NCI-H2107 treated with DMSO at 0.1 percent for 48 hours (cell line): ENCODE measurements at regions not wholly inside any gene's neighbourhood (a gene's known extent, or its start where the extent isn't known, plus 50 kb on each side); places are given as distances from the start of the nearest gene placed in this dataset.
"Not testable (repeated sequence)": the region's sequence is repeated elsewhere in the genome, so short reads cannot be mapped to it uniquely, and the experiment has no call there.

Experiments
- DNase-seq: peaks from one replicate; lab custom pipeline; 2025; ENCODE audit not compliant: unreplicated experiment; lab: John Stamatoyannopoulos, UW

DNA sequence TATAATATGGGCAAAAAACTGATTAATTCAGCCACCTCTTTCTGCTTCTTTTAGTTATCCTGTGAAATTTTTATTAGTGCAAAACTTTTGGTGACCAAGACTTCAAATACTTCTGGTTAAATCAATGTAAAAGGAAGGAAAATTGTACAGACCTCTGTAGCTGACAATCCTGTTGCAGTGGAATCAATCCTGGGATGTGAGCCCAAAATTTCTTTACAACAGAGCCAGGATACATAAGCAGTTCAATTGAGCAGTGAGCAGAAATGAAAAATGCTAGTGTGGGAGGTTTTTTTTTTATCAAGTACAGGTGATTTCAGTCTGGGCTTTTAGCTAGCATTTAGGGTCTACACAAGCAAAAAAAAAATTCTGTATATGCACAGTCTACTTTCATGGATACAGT lies 398.0 kb downstream of the OTOL1 start:
- DNase-seq, result no peak

DNA sequence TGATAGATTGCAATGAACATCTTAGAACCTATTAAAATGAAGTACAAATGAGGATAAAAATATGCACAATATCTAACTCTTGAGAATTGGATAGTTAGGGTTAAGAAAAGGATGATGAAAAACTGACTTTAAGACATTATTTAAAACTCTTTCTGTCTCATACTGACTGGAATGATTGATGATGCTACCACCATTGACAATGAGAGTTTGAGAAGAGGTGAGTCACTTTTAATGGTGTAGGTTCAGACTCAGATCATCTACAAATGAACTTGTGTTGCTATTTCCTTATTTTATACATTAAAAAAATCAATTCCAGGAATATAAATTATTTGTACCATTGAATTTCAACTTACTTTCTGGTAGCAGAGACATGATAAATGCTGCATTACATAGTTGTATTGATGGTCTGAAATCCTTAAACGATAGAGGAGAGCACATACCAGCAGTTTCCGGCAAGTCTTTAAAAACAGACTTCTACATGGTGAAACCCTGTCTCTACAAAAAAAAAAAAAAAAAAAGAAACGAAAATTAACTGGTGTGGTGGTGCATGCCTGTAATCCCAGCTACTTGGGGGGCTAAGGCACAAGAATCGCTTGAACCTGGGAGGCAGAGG lies 409.0 kb downstream of the OTOL1 start:
- DNase-seq, result no peak

DNA sequence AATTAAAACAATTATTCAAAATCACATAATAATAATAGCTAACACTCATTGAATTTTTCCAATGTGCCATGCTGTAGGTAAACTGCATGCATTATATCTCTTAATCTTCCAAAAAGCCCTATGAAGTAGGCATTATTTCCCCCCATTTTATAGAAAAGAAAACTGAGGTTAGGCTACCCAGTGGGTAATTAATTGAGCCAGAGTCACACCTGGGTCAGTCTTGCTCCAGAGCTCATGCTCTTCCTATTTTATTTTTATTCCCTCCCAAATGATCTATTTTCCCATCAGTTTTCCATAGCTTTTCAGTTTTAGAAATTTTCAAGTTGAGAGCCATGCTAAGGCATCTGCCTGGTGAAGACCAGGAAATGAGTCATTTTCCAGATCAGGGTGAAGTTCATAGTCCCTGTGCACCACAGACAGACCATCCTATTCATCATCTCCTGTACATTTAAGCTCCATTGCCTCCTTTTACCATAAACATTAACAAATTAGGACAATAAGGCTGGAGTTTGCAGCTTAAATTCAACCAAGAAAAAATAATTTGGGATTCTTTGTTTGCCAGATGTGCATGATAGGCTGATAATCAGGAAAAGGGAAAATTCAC lies 417.3 kb downstream of the OTOL1 start:
- no peak for DNase-seq

DNA sequence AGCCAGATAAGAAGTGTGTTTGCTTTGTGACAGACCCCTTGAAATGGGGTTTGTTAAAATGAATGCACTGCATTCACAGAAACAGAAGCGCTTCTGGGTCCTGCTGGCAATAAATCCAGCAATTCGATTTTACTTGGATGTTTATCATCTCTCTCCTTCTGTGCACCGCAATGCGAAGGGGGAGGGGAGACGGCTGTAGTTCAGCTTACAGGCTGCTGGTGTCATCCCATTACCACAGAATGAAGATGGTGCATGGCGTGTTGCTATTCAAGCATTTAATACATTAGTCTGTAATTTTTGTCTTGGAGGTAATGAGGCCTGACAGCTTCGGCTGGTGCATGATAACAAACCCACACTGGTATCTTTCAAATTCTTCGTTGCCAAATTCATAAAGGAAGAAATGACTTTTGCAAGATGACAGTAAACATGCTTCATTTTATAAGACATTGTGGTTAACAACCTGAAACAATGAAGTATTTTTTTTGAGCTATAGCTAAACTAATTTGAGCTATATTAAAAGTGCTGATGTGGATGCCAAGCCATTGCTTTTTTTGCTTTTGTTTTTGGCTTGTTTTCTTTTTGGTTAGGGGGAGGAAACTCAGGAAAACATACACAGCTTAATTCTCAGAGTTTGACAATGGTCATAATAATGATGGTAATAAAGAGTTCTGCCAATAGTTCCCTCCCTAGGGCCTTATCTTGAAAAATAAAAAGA lies 418.3 kb downstream of the OTOL1 start:
- no peak for DNase-seq

DNA sequence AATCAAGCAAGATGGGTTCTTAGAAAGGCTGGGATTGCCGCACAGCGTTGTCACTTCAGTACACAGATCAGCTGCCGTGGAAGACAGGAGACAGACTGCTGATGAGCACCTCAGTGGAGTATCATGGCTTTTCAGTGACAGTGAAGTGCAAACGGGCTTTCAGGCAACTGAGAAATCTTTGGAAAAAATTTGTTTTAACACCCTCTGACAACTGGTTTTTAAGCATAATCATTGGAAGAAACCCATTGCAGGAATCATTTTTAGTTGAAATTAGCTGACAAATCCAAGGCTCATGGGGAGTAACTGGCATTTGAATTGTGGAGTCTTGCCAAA lies 418.8 kb downstream of the OTOL1 start:
- DNase-seq, result no peak

DNA sequence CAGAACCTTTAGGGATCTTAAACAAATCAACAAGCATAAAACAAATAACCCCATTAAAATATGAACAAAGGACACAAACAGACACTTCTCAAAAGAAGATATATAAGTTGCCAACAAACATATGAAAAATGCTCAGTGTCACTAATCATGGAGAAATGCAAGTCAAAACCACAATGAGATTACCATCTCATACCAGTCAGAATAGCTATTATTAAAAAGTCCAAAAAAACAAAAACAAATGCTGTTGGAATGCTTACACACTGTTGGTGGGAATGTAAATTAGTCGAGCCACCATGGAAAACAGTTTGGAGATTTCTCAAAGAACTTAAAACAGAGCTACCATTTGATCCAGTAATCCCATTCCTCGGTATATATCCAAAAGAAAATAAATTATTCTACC lies 423.6 kb downstream of the OTOL1 start:
- DNase-seq, result no peak

DNA sequence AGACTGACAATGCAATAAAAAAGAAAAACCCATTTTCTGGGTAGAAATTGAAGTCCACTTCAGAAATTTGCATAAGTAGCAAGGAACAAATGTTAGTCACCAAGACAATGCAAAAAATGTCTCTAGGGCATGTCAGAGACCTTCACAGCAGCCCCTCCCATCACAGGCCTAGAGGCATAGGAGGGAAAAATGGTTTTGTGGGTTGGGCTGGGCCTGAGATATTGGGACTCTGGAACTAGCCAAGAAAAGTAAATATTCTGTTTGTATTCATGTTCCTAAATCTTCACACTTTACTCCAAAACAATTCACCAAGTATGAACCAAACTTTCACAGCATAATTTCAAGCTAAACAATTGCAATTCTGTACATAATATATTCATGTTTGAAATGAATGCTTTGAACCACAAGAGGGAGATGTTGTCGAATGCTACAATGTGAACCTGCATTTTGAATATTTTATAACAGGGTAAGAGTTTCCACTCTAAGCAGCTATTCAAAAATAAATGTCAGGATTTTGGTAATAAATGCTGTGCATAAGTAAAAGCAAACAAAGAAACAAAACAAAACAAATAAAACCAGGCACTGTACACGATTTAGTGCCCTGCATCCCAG lies 429.2 kb downstream of the OTOL1 start:
- DNase-seq, result no peak

DNA sequence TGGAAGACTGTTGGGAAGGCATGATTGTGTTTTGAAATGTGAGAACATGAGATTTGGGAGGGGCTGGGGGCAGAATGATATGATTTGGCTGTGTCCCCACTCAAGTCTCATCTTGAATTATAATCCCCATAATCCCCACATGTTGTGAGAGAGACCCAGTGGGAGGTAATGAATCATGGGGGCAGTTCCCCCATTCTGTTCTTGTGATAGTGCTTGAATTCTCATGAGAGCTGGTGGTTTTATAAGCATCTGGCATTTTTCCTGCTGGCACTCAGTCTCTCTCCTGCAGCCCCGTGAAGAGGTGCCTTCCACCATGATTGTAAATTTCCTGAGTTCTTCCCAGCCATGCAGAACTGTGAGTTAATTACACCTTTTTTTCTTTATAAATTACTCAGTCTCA lies 430.5 kb downstream of the OTOL1 start:
- DNase-seq, result no peak

DNA sequence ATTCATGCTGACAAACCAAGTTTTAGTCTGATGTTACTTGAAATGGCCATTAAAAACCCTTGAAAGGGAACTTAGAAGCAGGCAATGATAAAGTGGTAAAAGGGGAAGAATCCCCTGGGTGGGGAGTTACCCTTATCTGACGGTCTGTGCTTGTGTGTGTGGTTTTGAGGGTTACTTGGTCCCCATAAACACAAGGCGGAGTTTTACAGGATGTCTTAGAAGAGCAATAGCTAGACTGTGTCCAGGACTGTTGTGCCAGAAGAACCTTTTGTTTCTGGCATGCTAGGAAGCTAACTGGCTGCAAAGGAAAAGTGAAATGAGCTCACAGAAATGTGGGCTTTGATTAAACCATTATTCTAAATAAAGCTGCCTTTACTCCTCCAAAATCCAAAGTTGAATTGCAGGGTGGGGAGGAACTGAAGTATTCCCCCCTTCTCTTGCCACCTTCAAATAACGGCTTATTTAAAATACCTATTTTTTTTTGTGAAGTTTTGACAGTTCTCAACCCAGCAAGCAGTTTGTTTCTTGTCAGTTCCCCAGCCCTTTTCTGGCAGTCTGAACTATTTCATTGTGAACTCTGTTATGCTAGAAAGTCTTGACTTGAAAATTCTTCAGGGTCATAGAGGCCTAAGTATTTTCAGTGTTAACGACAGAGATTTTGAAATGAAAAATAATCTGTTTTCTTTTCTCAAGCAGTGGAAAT lies 443.5 kb downstream of the OTOL1 start:
- no peak for DNase-seq

DNA sequence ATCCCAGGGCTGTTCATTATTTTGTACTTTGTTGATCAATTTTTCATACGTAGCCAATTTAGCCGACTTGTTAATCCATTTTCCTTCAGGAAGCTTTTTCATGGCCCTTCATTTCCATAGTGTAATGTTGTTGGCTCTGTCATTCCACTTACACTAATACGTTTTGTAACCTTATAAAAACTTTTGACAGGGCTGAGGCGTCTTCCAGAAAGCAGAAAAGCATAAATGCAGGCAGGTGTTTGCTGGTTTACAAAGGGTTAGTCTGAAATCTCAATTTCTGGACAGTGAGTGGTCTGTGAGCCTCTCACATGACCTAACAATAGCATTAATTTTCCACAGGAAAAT lies 444.0 kb downstream of the OTOL1 start:
- DNase-seq, result no peak

DNA sequence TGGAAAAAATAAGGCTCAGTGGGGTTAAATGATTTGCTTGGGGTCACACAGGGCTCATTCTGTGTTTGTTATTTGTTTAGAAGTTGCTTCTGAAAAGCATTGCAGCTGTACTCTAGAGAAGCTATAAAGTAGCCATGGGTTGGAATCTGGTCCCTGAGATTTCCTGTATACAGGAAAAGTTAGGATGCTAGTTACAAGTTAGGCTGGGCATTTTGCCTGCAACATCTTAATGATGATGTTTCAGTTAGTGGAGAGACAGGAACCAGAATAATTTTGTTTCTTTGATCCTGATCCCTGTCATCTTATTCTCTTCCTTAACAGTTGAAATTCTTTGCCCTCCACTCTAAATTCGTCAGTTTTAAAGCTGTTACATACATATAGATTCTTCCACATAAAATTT lies 445.3 kb downstream of the OTOL1 start:
- no peak for DNase-seq

DNA sequence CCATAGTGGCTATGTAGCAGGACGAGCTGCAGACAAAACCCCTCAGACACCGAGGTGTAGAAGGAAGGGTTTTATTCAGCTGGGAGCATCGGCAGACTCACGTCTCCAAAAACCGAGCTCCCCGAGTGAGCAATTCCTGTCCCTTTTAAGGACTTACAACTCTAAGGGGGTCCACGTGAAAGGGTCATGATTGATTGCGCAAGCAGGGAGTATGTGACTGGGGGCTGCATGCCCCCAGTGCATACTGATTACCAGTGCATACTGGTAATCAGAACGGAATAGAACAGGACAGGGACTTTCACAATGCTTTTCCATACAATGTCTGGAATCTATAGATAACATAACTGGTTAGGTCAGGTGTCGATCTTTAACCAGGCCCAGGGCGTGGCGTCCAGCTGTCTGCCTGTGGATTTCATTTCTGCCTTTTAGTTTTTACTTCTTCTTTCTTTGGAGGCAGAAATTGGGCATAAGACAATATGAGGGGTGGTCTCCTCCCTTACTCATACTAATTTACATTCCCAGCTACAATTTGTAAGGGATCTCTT lies 447.3 kb downstream of the OTOL1 start:
- DNase-seq, result not testable (repeated sequence)

DNA sequence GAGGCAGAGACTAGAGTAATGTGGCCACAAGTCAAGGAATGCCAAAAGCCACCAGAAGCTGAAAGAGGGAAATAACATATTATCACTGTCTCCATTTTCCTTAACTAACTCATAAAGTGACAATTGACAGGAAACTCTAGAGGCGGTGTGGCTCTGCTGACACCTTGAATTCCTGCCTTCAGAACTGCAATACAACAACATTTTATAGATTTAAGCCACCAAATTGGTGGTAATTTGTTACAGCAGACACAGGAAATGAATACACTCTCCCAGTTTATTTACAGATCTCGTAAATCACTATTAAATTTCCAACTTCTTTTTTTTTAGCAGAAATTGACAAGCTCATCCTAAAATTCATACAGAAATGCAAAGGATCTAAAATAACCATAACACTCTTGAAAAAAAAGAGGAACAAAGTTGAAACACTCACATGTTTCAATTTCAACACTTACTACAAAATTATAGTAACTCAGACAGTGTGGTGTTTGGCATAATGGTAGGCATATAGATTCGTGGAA lies 449.9 kb downstream of the OTOL1 start:
- no peak for DNase-seq

DNA sequence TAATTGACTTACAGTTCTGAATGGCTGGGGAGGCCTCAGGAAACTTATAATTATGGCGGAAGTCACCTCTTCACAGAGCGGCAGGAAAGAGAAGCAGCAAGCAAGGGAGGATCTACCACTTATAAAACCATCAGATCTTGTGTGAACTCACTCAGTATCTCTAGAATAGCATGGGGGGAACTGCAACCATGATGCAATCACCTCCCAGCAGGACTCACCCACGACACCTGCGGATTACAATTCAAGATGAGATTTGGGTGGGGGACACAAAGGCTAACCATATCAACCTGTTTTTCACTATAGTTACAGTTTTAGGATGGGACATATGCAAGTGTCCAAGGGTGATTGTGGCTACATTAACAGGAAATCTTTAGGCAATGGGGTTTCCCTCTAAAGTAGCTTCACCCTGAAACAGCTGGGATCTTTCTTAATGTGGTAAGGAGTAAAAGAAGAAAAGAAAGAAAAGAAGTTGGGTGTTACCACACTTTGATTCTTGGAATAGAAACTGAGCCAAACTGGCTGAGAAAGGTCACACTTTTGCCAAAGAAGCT lies 453.8 kb downstream of the OTOL1 start:
- DNase-seq, result no peak

DNA sequence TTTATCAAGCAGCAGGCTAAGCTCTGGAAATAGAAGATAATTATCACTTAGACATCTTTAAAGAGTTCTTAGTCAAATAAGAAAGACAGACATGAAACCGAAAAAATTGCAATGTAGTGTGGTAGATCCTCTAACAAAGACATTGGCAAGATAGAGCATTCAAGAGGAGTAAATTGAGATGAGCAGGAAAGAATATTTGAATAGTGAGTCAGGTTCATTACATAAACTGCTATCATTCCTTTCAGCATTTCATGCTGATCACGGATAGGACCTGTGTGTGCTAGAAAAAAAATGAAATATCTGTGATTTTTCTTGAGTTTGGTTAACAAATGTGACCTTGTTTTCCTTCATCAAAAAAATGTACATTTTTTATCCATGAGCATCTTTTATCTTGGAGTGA lies 460.9 kb downstream of the OTOL1 start:
- DNase-seq, result no peak

DNA sequence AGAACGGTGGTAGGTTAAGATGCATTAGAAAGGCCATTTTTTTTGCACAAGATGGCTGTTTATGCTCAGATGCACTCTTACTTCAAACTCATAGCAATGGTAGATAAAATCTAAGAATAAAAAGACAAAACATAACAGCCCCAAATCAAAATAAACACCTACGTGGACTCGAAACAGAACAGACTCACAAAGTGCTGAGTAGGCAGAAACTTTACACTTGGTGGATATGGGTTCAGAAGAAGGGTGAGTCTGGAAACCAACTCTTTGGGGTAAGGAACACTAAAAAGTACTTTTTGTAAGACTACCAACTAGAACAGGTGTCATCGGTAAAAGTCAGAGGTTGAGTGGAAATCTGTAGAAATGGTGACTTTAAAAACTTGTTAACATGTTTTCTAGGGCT lies 468.2 kb downstream of the OTOL1 start:
- no peak for DNase-seq

DNA sequence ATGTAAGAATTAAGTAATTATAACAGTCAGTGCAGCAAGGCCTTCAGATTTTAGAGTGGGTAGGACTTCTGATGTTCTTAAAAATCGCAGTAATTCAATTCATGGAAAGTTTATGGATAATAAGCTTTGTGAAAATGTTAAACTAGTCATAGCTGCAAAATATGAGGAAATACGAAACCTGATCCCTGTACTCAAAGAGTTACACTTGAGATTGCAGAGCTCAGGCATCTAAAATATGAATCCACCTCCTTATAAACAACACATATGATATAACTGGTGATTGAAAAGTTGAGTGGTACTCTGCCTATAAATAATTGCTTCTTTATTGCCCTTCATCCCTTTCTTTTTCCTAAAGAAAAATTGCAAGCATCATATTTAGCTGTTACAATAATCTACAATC lies 473.3 kb downstream of the OTOL1 start:
- DNase-seq, result no peak

DNA sequence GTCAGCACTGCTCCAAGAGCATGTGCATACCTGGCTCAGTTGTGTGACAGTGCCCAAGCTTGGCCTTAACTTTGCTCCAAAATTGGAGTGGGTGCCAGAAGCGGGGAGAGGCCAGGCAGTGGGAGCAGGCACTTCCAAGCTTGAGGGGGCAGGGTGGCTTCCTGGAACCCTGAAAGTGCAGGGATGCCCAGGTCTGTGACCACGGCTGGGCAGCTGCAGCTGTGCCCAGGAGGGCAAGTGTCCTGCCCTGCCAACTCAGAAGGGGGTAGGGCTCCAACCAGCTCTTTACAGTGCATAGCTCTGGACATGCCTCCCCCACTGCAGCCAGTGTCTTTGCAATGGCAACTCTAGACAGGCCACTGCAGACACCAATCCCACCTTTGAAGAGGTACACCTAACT lies 478.6 kb downstream of the OTOL1 start:
- DNase-seq, result no peak

DNA sequence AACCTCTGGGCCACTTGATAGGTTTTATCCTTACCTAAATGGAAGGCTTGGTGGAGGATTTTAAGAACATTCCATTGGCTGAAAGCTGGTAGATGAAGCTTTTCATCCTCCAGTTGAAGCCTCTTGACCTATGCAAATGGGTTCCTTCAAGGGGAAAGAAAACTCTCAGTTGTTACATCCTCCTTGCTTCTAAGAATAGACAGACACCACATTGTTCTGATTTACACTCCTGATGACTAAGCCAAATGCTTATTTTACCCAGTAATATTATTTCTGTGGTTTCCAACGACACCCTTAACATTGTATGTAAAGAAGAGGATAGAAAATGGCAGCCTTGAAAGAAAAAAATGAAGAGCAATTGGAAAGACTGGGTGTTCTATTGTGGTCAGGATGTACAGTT lies 480.5 kb downstream of the OTOL1 start:
- DNase-seq, result no peak

DNA sequence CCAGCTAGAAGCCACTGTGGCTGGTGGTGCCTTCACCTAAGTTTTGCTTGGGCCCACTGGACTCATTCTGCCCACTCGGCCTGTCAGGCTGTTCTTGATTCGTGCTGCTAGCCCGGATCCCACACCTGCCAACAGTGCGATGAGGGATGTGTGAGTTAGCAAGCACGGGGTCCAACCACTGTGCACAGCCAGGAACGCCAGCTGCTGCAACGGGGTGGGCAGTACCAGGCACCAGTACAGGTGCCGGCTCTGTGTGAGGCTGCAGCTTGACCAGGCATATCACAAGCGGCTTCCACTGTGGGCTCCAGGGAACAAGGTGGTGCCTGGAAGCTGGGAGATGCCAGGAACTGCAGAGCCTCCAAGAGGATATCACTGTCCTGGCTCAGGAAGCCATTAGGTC lies 481.2 kb downstream of the OTOL1 start:
- DNase-seq, result no peak

DNA sequence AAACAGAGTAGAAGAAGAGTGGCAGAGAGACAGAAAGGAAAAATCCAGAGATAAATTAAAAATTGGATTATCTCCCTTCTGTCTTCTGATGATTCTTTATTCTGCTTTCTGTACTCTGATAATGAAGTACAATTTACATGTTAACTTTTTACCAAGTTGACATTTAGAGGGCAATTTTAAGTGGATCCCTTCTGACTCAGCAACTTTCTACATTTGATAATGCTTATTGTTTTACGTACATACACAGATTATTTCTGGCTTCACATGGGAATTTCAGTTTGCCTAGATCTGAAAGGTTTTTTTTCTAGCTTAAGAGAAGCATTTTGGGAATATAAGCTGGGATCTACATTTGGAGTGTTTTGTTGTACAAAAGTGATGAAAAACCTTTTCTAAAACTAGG lies 491.3 kb downstream of the OTOL1 start:
- no peak for DNase-seq
